ENCODE measurements at regions not wholly inside any gene's neighbourhood (a gene's known extent, or its start where the extent isn't known, plus 50 kb on each side); places are given as distances from the start of the nearest gene placed in this dataset.

- Histone ChIP-seq H3K36me3 (ENCODE audit: control insufficient read depth, insufficient read depth, low read length) (no peaks in the 10 kb centered on the region), H3K9ac (no peak overlapping the region), H3K79me2 (no peaks in the 10 kb centered on the region), H3K9me3 (ENCODE audit: control insufficient read depth, low read length) (no peaks in the 10 kb centered on the region), H3K27me3 (ENCODE audit: control insufficient read depth, insufficient read depth, low read length) (no peaks in the 10 kb centered on the region), H3K27ac (no peak overlapping the region), H2AFZ (peak overlapping the region; percentile 17), H3K4me2 (ENCODE audit: low read length) (no peak overlapping the region), H3K4me1 (peaks cover 11% of the 10 kb centered on the region), H3K4me3 (ENCODE audit: low read depth, low read length) (no peak overlapping the region)
- TF ChIP-seq CTCF (IDR thresholded peaks at IDR 0.05) = no peak
These were observed 168.7 kb upstream of the LYZL1 start for GRCh38 chr10:29120216-29120615.

- no peaks in the 10 kb centered on the region for H3K36me3 ChIP-seq (ENCODE audit: control insufficient read depth, insufficient read depth, low read length)
- TF ChIP-seq CTCF (IDR thresholded peaks at IDR 0.05) = no peak
These were observed 164.0 kb upstream of the LYZL1 start for GRCh38 chr10:29124864-29125263.

GRCh38 chr10:29127037-29127700, 161.7 kb upstream of the LYZL1 start:
- Histone ChIP-seq H3K36me3 (ENCODE audit: control insufficient read depth, insufficient read depth, low read length) (no peaks in the 10 kb centered on the region), H3K4me1 (peaks cover 9% of the 10 kb centered on the region), H3K9me3 (ENCODE audit: control insufficient read depth, low read length) (no peaks in the 10 kb centered on the region), H3K27ac (no peak overlapping the region), H3K79me2 (no peaks in the 10 kb centered on the region), H3K27me3 (ENCODE audit: control insufficient read depth, insufficient read depth, low read length) (no peaks in the 10 kb centered on the region), H3K9ac (no peak overlapping the region), H2AFZ (no peak overlapping the region), H3K4me2 (ENCODE audit: low read length) (no peak overlapping the region), H3K4me3 (ENCODE audit: low read depth, low read length) (no peak overlapping the region)
- TF ChIP-seq CTCF (IDR thresholded peaks at IDR 0.05) = no peak

More at GRCh38 chr10:29124864-29125263, 164.0 kb upstream of the LYZL1 start:
- Histone ChIP-seq H3K27ac (no peak overlapping the region), H3K9me3 (ENCODE audit: control insufficient read depth, low read length) (no peaks in the 10 kb centered on the region), H2AFZ (peak overlapping the region; percentile 12), H3K79me2 (no peaks in the 10 kb centered on the region), H3K4me3 (ENCODE audit: low read depth, low read length) (no peak overlapping the region), H3K27me3 (ENCODE audit: control insufficient read depth, insufficient read depth, low read length) (no peaks in the 10 kb centered on the region), H3K4me1 (peaks cover 8% of the 10 kb centered on the region), H3K4me2 (ENCODE audit: low read length) (no peak overlapping the region), H3K9ac (no peak overlapping the region)

GRCh38 chr10:29127731-29128130, 161.1 kb upstream of the LYZL1 start:
- Histone ChIP-seq H3K27me3 (ENCODE audit: control insufficient read depth, insufficient read depth, low read length) (no peaks in the 10 kb centered on the region), H2AFZ (no peak overlapping the region), H3K9ac (no peak overlapping the region), H3K36me3 (ENCODE audit: control insufficient read depth, insufficient read depth, low read length) (no peaks in the 10 kb centered on the region), H3K4me1 (peaks cover 14% of the 10 kb centered on the region), H3K4me3 (ENCODE audit: low read depth, low read length) (no peak overlapping the region), H3K4me2 (ENCODE audit: low read length) (no peak overlapping the region), H3K9me3 (ENCODE audit: control insufficient read depth, low read length) (no peaks in the 10 kb centered on the region), H3K79me2 (no peaks in the 10 kb centered on the region), H3K27ac (no peak overlapping the region)
- no peak for TF ChIP-seq CTCF (IDR thresholded peaks at IDR 0.05)

- peaks cover 14% of the 10 kb centered on the region for H3K4me1 ChIP-seq
- no peak overlapping the region for H3K9ac ChIP-seq
- no peak overlapping the region for H3K4me3 ChIP-seq (ENCODE audit: low read depth, low read length)
- H3K27ac ChIP-seq = no peak overlapping the region
- no peak overlapping the region for H3K4me2 ChIP-seq (ENCODE audit: low read length)
- H3K9me3 ChIP-seq (ENCODE audit: control insufficient read depth, low read length) = no peaks in the 10 kb centered on the region
- no peak overlapping the region for H2AFZ ChIP-seq
- H3K36me3 ChIP-seq (ENCODE audit: control insufficient read depth, insufficient read depth, low read length) = no peaks in the 10 kb centered on the region
- TF ChIP-seq CTCF (IDR thresholded peaks at IDR 0.05) = peak; percentile 67
- H3K79me2 ChIP-seq = no peaks in the 10 kb centered on the region
- no peaks in the 10 kb centered on the region for H3K27me3 ChIP-seq (ENCODE audit: control insufficient read depth, insufficient read depth, low read length)
These were observed 158.6 kb upstream of the LYZL1 start for GRCh38 chr10:29130190-29130673.
